Ascending aorta (tissue), 2 donors: ENCODE measurements at regions not wholly inside any gene's neighbourhood (a gene's known extent, or its start where the extent isn't known, plus 50 kb on each side); places are given as distances from the start of the nearest gene placed in this dataset.

Experiments
- DNase-seq, 2 donors: peaks; one replicate each; pipeline ENCODE4 v3.0.0-alpha.2; 2019; ENCODE audit warnings: low spot score in 2 of 2
- H3K27ac ChIP-seq, 2 donors: fragments of 200-600 bp; sonication (generic); one replicate each; pipeline ENCODE4 v1.5.1; 2016 to 2017; ENCODE audit warnings: mild to moderate bottlenecking in 1 of 2
- H3K27me3 ChIP-seq: fragments of 200-600 bp; sonication (generic); one replicate; pipeline ENCODE4 v1.5.1; 2017
- H3K36me3 ChIP-seq, 2 donors: fragments of 200-600 bp; sonication (generic); one replicate each; pipeline ENCODE4 v1.5.1; 2016
- H3K4me1 ChIP-seq, 2 donors: fragments of 200-600 bp; sonication (generic); one replicate each; pipeline ENCODE4 v1.5.1; 2016 to 2017; ENCODE audit warnings: mild to moderate bottlenecking in 1 of 2
- H3K4me3 ChIP-seq, 2 donors: fragments of 200-600 bp; sonication (generic); one replicate each; pipeline ENCODE4 v1.5.1; 2016 to 2017; ENCODE audit warnings: mild to moderate bottlenecking in 1 of 2
- H3K9me3 ChIP-seq, 2 donors: fragments of 200-600 bp; sonication (generic); one replicate each; pipeline ENCODE4 v1.5.1; 2016
- intact Hi-C: fragments of 100-400 bp; cut with DNase I; formaldehyde crosslinking; loops from one replicate; pipeline ENCODE4 v1.15.1; 2023
- TF ChIP-seq, protein P1 (sequence below), 3 experiments: fragments of 200-600 bp in 2 of 3; fragments of 450-650 bp in 1 of 3; sonication (generic) in 2 of 3; IDR thresholded peaks; one replicate each; pipeline ENCODE4 v1.5.1; 2016 to 2019; ENCODE audit warnings: antibody characterized with exemption in 3 of 3, mild to moderate bottlenecking in 1 of 3, moderate library complexity in 1 of 3

DNA sequence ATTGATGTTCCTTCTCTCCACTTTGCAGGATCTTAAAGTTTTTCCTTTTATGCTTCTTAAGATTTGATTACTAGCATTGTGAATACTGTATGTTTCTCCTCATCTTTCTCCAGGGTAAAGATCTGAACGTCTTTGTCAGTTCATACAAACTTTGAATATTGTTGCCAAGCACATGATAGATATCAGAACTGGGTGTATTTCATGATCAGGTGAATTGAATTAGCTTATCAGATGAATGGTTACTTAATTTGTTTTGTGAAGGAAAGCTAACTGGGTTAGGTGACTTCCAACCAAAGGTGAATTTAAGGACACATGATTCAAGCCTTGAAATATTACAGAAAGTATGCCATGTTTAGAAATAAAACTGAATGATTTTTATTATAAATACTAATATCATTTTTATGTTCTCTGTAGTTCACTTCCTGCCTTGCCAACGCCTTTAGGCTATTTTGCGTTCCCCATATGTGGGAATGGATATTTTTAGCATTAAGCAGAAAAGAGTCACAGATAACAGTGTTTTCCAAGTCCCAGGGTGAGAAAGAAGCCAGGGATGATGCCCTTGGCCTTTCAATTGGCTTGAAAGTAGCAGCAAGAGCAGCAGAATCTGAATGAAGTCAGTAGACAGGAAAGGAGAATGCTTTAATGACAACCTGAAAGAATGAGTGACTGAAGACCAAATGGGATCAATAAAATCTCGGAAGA lies 752.1 kb downstream of the NCAM2 start:
- Histone ChIP-seq H3K4me1 (no peaks in the 10 kb centered on the region), H3K4me3 (no peak overlapping the region), H3K9me3 (no peaks in the 10 kb centered on the region), H3K36me3 (no peaks in the 10 kb centered on the region), H3K27me3 (no peaks in the 10 kb centered on the region), H3K27ac (no peak overlapping the region)
- DNase-seq = no peak
- TF ChIP-seq, protein P1, sequence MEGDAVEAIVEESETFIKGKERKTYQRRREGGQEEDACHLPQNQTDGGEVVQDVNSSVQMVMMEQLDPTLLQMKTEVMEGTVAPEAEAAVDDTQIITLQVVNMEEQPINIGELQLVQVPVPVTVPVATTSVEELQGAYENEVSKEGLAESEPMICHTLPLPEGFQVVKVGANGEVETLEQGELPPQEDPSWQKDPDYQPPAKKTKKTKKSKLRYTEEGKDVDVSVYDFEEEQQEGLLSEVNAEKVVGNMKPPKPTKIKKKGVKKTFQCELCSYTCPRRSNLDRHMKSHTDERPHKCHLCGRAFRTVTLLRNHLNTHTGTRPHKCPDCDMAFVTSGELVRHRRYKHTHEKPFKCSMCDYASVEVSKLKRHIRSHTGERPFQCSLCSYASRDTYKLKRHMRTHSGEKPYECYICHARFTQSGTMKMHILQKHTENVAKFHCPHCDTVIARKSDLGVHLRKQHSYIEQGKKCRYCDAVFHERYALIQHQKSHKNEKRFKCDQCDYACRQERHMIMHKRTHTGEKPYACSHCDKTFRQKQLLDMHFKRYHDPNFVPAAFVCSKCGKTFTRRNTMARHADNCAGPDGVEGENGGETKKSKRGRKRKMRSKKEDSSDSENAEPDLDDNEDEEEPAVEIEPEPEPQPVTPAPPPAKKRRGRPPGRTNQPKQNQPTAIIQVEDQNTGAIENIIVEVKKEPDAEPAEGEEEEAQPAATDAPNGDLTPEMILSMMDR (IDR thresholded peaks at IDR 0.05) = no peak
- intact Hi-C loops = no loop called here

- Histone ChIP-seq H3K27me3 (no peaks in the 10 kb centered on the region), H3K27ac (no peak overlapping the region), H3K36me3 (no peaks in the 10 kb centered on the region), H3K4me1 (no peaks in the 10 kb centered on the region), H3K4me3 (no peak overlapping the region), H3K9me3 (no peaks in the 10 kb centered on the region)
- no peak for DNase-seq
- TF ChIP-seq, protein P1 (IDR thresholded peaks at IDR 0.05) = peak in 2 of 3 experiments; percentile 25 to 47
- intact Hi-C loops = no loop called here
Measured at GRCh38 chr21:21751286-21751685, 753.1 kb downstream of the NCAM2 start.

- no peak overlapping the region for H3K4me3 ChIP-seq
- H3K4me1 ChIP-seq = no peaks in the 10 kb centered on the region
- intact Hi-C loops = no loop called here
- H3K36me3 ChIP-seq = no peaks in the 10 kb centered on the region
- H3K9me3 ChIP-seq = no peaks in the 10 kb centered on the region
- TF ChIP-seq, protein P1 (IDR thresholded peaks at IDR 0.05) = no peak
- H3K27me3 ChIP-seq = no peaks in the 10 kb centered on the region
- no peak overlapping the region for H3K27ac ChIP-seq
- DNase-seq = no peak
Measured at GRCh38 chr21:21762855-21763254, 764.6 kb downstream of the NCAM2 start.

GRCh38 chr21:21764281-21764680 lies 766.1 kb downstream of the NCAM2 start:
- Histone ChIP-seq H3K4me1 (no peaks in the 10 kb centered on the region), H3K9me3 (no peaks in the 10 kb centered on the region), H3K4me3 (no peak overlapping the region), H3K36me3 (no peaks in the 10 kb centered on the region), H3K27me3 (no peaks in the 10 kb centered on the region), H3K27ac (no peak overlapping the region)
- DNase-seq = no peak
- TF ChIP-seq, protein P1 (IDR thresholded peaks at IDR 0.05) = no peak
- intact Hi-C loops = no loop called here

DNA sequence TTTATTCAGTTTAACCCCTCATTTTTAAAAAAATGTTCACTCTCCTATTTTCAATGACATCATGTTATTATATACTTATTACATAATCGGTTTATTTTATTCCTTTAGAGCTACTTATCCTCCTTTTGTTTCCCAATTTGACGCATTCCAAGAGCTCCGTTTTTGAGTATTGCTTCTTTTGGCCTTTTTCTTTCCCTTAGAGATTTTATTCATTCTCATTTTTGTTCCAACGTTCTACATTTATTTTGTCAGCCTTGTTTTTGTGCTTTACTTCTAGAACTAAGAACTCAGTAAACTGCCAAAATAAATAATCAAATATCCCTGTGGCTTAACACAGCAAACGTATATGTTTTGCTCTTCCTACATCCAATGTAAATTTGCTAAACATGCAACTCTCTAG lies 769.1 kb downstream of the NCAM2 start:
- H3K27me3 ChIP-seq = no peaks in the 10 kb centered on the region
- no peaks in the 10 kb centered on the region for H3K36me3 ChIP-seq
- no peak for DNase-seq
- H3K27ac ChIP-seq = no peak overlapping the region
- H3K4me3 ChIP-seq = no peak overlapping the region
- H3K4me1 ChIP-seq = no peaks in the 10 kb centered on the region
- intact Hi-C loops = no loop called here
- no peaks in the 10 kb centered on the region for H3K9me3 ChIP-seq
- TF ChIP-seq, protein P1 (IDR thresholded peaks at IDR 0.05) = no peak

- H3K4me3 ChIP-seq = no peak overlapping the region
- H3K36me3 ChIP-seq = no peaks in the 10 kb centered on the region
- intact Hi-C loops = no loop called here
- DNase-seq = no peak
- no peaks in the 10 kb centered on the region for H3K9me3 ChIP-seq
- no peak overlapping the region for H3K27ac ChIP-seq
- H3K27me3 ChIP-seq = no peaks in the 10 kb centered on the region
- no peaks in the 10 kb centered on the region for H3K4me1 ChIP-seq
- TF ChIP-seq, protein P1 (IDR thresholded peaks at IDR 0.05) = no peak
Measured at GRCh38 chr21:21788591-21788990, 790.4 kb downstream of the NCAM2 start.
